ENCODE measurements at regions not wholly inside any gene's neighbourhood (a gene's known extent, or its start where the extent isn't known, plus 50 kb on each side); places are given as distances from the start of the nearest gene placed in this dataset.

DNA sequence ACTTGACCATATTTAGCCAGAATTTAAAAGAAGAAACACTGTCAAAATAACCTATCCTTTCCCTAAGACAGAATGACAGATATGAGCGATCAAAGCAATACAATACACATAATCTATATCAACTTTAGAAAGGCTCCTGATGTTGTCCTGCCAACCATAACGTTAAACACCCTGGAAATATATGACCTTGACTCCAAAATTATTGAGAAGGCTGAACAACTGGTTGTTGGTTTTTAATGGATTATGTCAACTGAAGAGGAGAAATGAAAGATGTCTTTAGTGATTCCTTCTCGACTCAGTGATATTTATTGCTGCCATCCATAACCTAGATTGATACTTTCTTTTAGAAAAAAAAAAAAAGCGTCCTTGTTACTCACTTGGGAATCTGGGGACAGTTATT, 957.2 kb downstream of the SLITRK1 start:
- Histone ChIP-seq H3K9me3 (replicated peaks; ENCODE audit: control insufficient read depth, insufficient read depth, low read length) (peaks cover 2% of the 10 kb centered on the region), H3K36me3 (ENCODE audit: control insufficient read depth in 2 of 2, extremely low read depth in 1 of 2, insufficient read depth in 2 of 2, low read length in 2 of 2) (no peaks in the 10 kb centered on the region), H4K20me1 (replicated peaks; ENCODE audit: control insufficient read depth, extremely low read depth, insufficient read depth, low read length) (no peaks in the 10 kb centered on the region), H3K27me3 (ENCODE audit: control insufficient read depth in 2 of 2, insufficient read depth in 2 of 2, low read length in 2 of 2) (no peaks in the 10 kb centered on the region), H2AFZ (ENCODE audit: low read depth, low read length) (no peak overlapping the region), H3K79me2 (ENCODE audit: control insufficient read depth, insufficient read depth, low read length) (no peaks in the 10 kb centered on the region), H3K4me3 (replicated peaks in 1 of 3; ENCODE audit: insufficient read depth in 1 of 3, low read depth in 1 of 3, low read length in 3 of 3) (no peak overlapping the region), H3K4me2 (ENCODE audit: insufficient read depth, low read length) (no peak overlapping the region), H3K9ac (replicated peaks; ENCODE audit: extremely low read depth, insufficient read depth, low read length) (no peak overlapping the region), H3K4me1 (ENCODE audit: control insufficient read depth, extremely low read depth, insufficient read depth, low read length) (no peaks in the 10 kb centered on the region), H3K27ac (ENCODE audit: insufficient read depth, low read depth, low read length) (no peak overlapping the region), H3K9me1 (replicated peaks; ENCODE audit: control insufficient read depth, extremely low read depth, insufficient read depth, low read length) (no peaks in the 10 kb centered on the region)
- TF ChIP-seq EZH2 (IDR thresholded peaks at IDR 0.05; ENCODE audit: borderline replicate concordance, low read depth, low read length, severe bottlenecking) (no peak), FOS (IDR thresholded peaks at IDR 0.05; ENCODE audit: borderline replicate concordance, insufficient read depth, low read length) (no peak), MYC (IDR thresholded peaks at IDR 0.05; ENCODE audit: low read depth, low read length) (no peak)
- POLR2A ChIA-PET = no interaction called here
- no TSS peak for BruUV-seq (replicated peaks)
- no peak for DNase-seq (ENCODE audit: low read depth, low spot score)
- intact Hi-C loops (cut with micrococcal nuclease) = no loop called here
- CTCF ChIA-PET = no interaction called here
- dilution Hi-C loops (cut with MboI; ENCODE audit: extremely low pct_ligation_motif_present, low sequenced_read_pairs) = no loop called here
- FAIRE-seq = no peak

DNA sequence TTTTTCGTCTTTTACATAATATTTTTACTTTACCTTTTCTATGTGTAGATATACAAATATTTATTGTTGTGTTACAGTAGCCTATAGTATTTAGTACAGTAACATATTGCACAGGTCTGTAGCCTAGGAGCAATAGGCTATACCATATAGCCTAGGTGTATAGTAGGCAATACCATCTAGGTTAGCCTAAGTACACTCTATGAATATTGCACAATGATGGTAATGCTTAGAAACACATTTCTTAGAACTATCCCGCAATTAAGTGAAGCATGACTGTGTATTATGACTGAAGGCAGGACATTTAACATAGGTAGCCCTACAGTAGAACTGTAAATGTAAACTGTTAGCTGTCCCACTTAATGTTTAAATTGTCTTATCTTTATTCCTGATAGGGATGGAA, 964.3 kb downstream of the SLITRK1 start:
- H3K79me2 ChIP-seq (ENCODE audit: control insufficient read depth, insufficient read depth, low read length) = no peaks in the 10 kb centered on the region
- no peaks in the 10 kb centered on the region for H3K27me3 ChIP-seq (ENCODE audit: control insufficient read depth in 2 of 2, insufficient read depth in 2 of 2, low read length in 2 of 2)
- no peak for DNase-seq (ENCODE audit: low read depth, low spot score)
- TF ChIP-seq CTCF (IDR thresholded peaks at IDR 0.05; ENCODE audit: extremely low read depth in 1 of 2, insufficient read depth in 1 of 2, low read depth in 1 of 2, low read length in 2 of 2) (no peak), FOS (IDR thresholded peaks at IDR 0.05; ENCODE audit: borderline replicate concordance, insufficient read depth, low read length) (no peak)
- H3K9me3 ChIP-seq (replicated peaks; ENCODE audit: control insufficient read depth, insufficient read depth, low read length) = peaks cover 3% of the 10 kb centered on the region
- no peak overlapping the region for H3K4me2 ChIP-seq (ENCODE audit: insufficient read depth, low read length)
- H3K9ac ChIP-seq (replicated peaks; ENCODE audit: extremely low read depth, insufficient read depth, low read length) = no peak overlapping the region
- dilution Hi-C loops (cut with MboI; ENCODE audit: extremely low pct_ligation_motif_present, low sequenced_read_pairs) (no loop called here), intact Hi-C loops (cut with micrococcal nuclease) (no loop called here)
- no TSS peak for BruUV-seq (replicated peaks)
- H3K9me1 ChIP-seq (replicated peaks; ENCODE audit: control insufficient read depth, extremely low read depth, insufficient read depth, low read length) = no peaks in the 10 kb centered on the region
- POLR2A ChIA-PET = no interaction called here
- H3K4me3 ChIP-seq (replicated peaks in 1 of 3; ENCODE audit: insufficient read depth in 1 of 3, low read depth in 1 of 3, low read length in 3 of 3) = no peak overlapping the region
- CTCF ChIA-PET = no interaction called here
- no peaks in the 10 kb centered on the region for H3K36me3 ChIP-seq (ENCODE audit: control insufficient read depth in 2 of 2, extremely low read depth in 1 of 2, insufficient read depth in 2 of 2, low read length in 2 of 2)
- no peak overlapping the region for H3K27ac ChIP-seq (ENCODE audit: insufficient read depth, low read depth, low read length)
- no peaks in the 10 kb centered on the region for H4K20me1 ChIP-seq (replicated peaks; ENCODE audit: control insufficient read depth, extremely low read depth, insufficient read depth, low read length)
- no peak overlapping the region for H2AFZ ChIP-seq (ENCODE audit: low read depth, low read length)
- FAIRE-seq = no peak
- H3K4me1 ChIP-seq (ENCODE audit: control insufficient read depth, extremely low read depth, insufficient read depth, low read length) = no peaks in the 10 kb centered on the region

Measured in endothelial cell of umbilical vein (primary cell).